ENCODE measurements at regions not wholly inside any gene's neighbourhood (a gene's known extent, or its start where the extent isn't known, plus 50 kb on each side); places are given as distances from the start of the nearest gene placed in this dataset.
A peak's percentile ranks its signal among the peaks of the same experiment; 100 is the strongest.

DNA sequence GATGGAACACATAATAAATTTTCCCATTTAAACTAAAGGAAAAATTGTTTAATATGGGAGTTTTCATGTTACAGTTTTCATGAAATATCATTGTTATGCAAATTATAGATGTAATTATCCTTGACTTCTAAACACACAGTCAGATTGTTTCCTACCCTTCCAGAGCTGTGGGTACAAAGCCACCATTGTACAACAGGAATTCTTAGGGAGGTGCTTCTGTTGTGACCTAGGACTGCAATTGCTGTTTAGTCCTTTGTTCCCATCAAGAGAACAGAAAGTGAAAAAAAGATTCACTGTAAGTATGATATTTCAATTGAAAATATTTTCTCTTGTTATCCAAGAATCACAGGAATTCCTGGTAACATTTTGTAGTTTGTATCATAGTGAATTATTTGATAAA lies 455.3 kb upstream of the NAALADL2 start:
- no peak for DNase-seq (ENCODE audit: low read depth in 2 of 2)

DNA sequence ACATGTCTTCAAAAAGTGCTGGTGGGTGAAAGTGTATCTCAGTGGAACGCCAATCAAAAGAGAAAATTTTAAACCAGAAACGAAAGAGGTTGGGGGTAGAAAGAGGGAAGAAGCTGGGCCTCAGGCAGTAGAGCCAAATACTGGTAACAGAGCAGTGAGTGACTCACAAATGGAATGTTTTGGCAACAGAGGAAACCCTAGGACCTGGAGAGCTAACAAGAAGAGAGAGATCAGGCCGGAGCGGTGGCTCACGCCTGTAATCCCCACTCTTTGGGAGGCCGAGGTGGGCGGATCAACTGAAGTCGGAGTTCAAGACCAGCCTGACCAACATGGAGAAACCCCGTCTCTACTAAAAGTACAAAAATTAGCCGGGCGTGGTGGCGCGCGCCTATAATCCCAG lies 450.8 kb upstream of the NAALADL2 start:
- no peak for DNase-seq (ENCODE audit: low read depth in 2 of 2)

DNA sequence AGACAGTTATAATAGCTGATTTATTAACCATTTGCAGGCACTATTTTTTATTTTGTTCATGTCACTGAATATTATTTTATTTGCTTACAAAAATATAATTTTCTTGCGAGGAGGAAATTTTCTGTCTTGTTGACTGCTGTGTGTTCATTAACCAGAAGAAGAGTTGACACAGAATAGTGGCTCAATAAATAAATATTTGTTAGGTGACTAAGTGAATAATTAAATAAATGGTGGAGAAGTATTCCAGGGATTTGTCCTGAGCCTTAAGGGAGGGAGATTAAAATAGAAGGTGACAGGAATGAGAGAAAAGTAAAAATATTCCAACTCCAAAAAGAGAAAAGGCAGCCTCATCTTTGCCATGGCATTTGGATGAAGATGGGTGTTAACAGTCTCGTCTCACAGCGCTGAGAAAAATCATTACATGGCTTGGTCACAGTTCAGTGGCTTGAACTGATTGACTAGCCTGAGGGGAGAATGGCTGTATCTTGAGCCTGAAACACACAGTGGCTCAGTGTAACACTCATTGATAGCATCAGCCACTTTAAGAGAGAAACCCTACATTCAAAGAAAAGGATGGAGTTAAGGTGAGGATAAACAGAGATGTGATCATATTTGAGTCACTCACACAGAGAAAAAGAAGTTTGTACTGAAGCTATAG lies 449.9 kb upstream of the NAALADL2 start:
- no peak for DNase-seq (ENCODE audit: low read depth in 2 of 2)

DNA sequence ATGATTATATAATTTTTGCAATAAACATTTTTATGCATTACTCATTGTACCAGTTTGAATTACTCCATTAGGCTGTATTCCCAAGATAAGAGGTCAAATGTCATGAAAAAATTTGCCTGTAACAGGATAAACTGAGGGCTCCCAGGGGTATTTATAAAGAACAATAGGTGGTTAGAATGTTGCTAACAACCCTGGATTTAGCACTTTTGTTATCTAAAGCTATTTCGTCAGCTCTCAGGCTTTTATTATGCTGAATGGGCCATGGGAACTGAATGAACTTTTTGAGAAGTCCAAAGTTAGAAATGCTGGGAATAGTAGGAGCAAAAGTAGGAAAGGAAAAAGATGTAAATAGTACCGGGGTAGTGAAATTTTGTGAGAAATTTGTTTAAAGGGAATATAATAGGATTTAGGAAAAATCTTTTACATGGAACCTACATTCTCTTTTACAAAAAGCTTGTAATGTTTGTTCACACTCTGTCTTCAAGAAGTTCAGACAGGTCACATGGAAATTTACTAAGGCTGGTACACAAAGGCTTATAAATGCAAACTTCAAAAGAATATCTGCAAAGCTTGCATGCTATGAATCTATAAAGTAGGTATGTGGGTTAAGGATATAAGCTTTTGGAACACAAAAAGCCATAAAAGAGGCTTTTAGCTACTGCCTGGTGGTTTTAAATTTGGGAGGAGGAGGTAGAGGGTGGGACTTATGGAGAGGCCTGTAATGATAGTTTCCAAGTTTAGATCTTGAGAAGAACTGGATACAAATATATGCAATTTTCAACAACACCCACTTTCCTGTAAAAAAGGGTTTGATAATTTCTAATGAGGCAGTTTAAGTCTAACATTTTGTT lies 445.8 kb upstream of the NAALADL2 start:
- DNase-seq (ENCODE audit: low read depth in 2 of 2), result no peak

DNA sequence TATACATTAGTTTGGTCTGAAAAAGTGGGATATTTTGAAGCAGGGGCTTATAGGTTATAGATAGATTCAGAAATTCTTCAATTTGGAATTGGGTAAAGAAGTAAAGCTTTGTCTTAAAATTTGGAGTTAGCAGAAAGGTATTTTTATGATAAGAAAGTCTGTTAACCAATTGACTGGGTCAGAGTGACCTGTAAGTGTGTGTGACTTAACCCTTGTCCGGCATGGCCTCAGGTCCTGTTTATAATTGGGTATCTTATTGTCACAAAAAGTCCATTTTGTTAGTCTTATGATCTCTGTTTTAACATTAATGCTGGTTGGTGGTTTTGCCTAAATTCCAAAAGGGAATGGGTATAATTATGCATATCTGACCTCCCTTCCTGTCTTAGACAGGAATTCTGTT lies 444.2 kb upstream of the NAALADL2 start:
- no peak for DNase-seq (ENCODE audit: low read depth in 2 of 2)

DNA sequence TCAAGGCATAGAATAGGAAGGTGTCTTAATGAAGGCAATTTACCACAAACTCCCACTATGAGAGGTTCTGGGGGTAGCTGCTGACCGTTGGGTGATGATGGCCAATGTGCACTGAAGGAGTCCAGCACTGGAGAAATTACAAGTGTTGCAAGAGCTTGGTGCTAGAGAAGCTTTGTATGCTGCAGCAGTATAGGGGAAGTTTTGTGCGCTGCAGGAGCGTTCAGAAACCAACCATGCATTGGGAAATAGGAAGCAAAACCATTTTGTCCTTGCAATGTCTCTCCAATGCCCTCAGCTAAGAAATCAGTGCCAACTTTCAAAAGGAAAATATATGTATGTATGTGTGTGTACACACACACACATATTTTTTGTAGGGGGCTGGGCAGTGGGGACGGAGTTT lies 441.6 kb upstream of the NAALADL2 start:
- DNase-seq (ENCODE audit: low read depth in 2 of 2), result no peak

DNA sequence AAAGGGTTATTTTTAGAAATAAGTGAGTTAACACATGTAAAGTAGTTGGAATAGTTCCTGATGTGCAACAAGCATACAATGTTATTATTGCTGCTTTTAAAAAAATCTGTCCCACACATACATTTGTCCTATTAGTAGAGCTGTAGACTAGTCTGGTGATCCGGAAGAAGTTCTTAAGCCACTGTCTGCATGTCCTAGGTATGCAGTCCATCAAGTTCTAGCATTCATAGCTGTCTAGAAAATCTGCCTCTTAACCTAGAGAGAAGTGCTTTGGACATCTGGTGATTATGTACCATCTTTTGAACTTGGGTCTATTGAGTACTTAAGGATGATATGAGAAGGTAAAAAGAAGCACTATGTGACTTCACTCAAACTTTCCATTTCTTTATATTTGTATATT lies 439.9 kb upstream of the NAALADL2 start:
- no peak for DNase-seq (ENCODE audit: low read depth in 2 of 2)

DNA sequence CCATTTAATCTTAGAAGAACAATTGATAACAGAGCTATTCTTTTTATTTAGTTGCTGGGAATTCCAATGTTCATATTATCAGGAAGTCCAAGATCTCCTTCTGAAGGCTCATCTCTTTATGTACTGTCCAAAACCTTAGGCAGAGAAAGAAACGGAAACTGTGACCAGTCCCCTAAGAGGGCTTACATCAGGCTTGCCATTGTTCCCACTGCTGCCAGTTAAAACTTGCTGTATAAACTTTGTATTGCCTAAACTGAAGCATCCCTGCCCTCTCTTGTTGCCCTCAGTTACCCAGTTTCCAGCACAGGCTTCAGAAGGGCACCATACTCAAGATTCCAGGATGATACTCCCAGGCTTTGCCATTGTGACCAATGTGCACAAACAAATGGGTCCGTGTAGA lies 435.2 kb upstream of the NAALADL2 start:
- no peak for DNase-seq (ENCODE audit: low read depth in 2 of 2)

DNA sequence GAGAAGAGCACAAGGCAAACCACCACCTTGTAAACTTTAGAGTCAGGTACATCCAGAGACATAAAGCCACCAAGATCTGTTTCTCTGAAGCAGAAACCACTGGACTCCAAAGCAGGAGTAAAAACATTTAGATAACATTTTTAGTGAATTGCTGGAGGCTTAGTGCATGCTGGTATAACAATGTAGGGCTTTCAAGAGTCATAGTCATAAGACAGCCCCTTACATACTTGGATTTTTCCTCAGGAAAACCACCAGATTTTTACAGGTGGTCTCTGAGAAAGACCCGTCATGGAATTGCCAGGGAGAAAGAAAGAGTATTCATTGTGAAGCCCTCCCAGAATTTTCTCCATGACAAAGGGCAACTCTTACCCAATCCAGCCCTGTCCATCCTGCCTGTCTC lies 434.5 kb upstream of the NAALADL2 start:
- no peak for DNase-seq (ENCODE audit: low read depth in 2 of 2)

DNA sequence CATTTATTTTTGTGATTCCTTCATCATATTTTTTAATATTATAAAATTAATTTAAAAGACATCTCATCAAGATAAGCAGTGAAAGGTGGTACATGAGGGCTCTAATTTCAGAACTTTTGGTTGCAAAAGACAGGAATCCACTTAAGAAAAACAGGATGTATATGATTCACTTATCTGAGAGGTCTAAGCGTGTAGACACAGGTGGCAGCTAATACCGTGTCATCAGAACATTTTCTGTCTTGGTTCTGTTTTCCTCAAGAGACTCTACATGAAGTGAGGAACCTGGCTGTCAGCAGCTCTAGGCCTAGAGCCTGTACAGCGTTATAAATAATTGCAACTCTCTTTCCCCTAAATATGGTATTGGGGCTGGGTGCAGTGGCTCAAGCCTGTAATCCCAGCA lies 433.7 kb upstream of the NAALADL2 start:
- DNase-seq (ENCODE audit: low read depth in 2 of 2), result no peak

DNA sequence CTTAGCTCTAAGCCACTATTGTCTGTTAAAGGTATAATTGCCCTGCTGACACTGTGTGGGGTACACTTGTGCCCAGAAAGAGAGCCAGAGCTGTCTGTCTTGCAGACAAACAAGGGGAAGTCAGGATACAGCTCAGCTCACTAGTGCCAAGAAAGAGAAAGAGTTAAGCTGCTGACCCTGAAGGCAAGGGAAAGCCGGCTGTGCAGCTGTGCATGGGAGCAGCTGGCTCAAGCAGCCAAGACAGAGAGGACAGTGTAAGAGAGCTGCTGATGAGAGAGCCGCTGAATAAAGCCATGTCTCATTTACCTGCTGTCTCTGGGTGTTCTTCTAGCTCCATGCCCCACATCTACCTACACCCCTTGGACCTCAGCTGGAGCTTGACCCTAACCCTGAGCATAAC lies 428.1 kb upstream of the NAALADL2 start:
- no peak for DNase-seq (ENCODE audit: low read depth in 2 of 2)

DNA sequence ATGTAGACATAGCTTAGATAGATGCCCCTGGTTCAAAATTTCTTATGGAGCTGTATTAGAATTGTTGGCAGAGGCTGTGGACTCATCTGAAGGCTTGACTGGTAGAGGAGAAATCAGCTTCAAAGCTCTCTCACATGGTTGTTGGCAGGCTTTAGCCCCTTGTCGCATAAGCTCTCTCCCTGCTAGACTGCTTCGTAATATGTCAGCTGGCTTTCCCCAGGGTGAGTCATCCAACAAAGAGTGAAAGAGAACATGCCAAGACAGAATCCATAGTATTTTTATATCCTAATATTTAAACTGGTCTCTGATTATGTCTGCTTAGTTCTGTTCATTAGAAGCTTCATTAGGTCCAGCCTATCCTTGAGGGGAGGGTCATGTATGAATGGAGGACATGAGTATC lies 427.4 kb upstream of the NAALADL2 start:
- no peak for DNase-seq (ENCODE audit: low read depth in 2 of 2)

DNA sequence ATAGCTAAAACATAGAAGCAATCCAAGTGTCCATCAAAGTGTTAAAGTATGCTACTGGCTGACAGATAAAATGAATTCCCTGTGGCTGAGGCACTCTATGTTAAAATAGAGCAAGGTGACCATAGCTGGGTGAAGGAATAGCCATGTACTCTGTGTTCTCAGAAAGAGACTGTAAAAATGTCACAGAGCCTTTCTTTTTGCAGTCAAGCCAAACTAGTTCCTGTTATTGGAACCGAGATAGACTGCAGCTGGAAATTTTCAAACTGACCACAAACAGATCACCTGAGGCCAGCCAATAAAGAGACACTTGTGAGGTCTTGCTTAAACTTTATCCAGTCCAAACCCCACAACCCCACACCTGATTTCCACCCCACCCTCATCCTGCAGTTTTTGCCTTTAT lies 422.8 kb upstream of the NAALADL2 start:
- no peak for DNase-seq (ENCODE audit: low read depth in 2 of 2)

DNA sequence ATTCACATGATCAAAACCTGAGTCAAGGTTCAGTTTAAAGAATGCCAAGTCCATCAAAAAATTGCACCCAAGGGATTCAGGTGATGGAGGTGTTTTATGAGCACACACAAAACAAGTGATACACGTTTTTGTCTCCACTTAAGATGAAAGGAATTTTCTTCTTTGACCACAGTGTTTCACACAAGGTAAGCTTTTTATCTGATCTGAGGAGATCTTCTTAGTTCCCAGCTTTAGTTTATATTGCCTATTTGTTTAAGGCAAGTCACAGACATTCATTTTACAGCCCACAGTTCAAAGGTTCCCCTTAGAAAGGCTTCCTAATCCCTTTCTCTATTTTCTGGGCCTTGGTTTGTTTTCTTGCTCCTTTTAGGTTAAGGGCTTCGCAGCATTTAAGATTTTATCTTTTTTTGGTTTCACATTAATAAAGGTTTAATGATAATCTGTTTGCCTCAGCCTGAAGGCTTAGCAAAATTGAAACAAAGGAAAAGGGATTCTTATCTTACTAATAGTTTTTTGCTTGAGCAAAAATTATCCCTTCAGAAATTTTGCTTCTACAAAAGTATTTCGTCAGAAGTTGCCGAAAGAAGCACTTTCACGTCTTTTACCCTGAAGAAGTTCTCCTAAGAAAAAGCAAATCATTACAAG lies 420.5 kb upstream of the NAALADL2 start:
- no peak for DNase-seq (ENCODE audit: low read depth in 2 of 2)

DNA sequence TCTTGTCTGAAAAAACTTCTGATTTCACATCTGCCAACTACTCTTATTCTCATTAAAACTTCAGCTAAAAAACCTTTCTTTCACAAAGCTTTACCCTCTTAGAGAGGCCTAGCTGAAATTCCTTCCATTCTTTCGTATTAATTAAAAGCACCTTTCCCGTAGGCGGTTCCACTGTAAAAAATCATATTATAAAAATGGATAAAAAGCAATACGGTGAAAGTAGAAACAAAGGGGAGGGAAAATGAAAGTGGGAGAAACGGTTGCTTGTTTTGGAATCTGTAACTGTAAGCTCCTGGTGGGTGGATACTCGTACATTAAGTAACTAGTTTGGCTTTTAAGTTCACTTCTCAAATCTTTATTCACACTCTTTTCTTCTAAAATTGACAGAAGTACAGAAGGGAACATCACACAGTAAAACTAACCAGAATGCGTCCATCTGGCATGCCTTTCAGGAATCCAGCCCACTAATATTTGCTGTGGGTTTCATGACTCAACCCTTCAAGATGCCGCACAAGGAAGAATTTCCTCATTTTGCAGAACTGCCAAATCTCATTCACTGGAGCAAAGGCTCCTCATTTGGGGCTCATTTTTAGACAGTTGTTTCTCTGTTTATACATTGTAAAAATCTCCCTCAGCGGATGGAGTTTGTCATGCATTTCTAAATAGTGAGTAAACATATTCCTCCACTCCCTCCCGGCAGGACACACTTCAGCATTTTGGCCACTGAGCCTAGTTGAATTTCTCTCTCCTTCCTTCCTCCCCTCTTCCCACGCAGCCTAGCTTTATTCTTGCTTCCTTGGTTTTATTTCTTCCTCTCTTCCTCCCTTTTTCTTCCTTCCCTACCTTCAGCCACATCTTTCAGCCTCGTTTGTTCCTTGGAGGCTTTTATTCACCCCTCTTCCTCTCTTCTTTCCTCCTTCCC lies 419.5 kb upstream of the NAALADL2 start:
- DNase-seq (ENCODE audit: low read depth in 2 of 2), result no peak

DNA sequence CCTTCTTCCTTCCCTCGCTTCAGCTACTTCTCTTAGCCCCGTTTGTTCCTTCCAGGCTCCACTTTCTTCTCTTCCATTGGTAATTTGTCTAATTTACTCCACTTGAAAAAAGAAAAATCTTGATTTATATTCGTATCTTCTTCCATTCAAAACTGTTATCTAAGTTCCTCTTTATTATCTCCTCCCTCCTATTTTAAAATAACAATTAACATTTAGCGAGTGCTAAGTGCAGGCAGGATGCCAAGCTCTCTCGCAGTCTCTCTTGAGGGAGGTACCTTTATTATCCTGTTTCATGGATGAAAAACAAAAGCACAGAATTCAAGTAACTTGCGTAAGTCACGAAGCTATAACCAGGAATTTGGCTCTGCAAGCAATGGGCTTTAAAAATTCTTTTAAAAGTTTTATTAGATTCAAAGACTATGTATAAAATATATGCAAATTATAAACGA lies 418.9 kb upstream of the NAALADL2 start:
- DNase-seq (ENCODE audit: low read depth in 2 of 2), result no peak

DNA sequence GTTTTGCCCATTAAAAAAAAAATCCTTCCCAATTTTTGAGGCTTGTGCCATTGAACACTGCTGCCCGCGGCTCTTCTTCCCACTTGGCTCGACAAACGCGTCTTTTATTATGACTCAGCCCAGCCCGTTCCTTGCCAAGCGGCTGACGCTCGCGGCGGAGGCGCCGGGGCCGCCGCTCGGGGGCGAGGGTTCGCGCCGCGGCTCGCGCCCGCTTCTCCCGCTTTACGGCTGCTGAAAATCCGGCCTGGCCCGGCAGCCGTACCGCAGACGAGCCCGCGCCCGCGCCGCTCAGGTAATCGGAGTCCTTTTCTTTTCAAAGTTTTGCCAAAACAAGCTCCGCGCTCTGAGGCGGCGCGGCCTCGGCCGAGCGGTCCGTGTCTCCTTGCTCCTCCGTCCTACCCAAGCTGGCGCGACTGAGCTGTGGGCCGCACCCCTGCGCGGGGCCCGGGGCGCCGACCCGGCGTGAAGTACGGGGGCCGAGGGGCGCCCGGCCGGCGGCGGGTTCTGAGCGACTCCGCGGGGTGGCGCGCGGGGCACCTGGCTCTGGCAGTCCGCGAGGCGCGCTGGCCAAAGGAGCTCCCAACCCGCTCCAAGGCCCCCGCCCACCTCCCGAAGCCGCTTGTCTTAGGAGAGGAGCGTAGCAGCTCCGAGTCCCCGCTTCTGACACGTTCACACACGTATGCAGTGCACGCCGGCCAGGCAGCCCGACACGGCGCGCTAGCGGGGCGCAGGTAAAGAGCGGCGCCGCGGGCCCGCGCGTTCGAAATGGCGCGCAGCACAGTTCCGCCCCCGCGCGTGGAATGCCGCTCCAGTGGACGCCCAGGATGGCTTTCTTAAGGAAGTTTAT lies 418.2 kb upstream of the NAALADL2 start:
- peak in 1 of 2 donors; percentile 21 for DNase-seq (ENCODE audit: low read depth in 2 of 2)

DNA sequence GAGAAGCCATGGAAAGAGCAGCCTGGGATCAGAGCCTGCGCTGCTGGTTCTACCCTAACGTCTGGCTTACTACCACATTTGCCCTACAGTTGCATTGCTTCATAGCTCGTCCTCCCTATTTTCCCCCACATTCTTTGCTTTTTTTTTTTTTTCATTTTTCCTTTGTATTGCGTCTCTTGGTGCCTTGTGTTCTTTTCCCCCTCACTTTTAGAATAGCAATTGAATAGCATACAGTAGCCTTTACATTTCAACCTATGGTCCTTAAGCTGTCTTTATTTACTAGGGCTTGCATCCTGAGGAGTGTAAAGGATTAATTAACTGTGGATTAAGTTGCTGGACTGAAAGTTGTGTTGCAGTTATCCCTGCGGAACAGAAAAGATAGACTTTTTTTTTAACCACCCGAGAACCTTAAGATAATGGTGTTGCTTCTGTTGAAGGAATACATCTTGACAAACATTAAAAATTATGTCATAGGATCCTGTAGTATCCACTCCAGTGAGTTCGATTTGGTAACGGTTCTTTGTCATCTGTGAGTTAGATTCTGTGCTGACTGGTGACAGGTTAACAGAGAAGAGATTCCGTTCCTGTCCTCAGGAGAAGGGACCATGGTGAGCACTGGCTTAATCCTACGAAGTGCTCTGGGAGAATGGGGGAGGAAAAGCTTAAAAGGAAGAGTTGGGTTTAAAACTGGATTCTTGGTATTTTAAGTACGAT lies 417.4 kb upstream of the NAALADL2 start:
- DNase-seq (ENCODE audit: low read depth in 2 of 2), result no peak

DNA sequence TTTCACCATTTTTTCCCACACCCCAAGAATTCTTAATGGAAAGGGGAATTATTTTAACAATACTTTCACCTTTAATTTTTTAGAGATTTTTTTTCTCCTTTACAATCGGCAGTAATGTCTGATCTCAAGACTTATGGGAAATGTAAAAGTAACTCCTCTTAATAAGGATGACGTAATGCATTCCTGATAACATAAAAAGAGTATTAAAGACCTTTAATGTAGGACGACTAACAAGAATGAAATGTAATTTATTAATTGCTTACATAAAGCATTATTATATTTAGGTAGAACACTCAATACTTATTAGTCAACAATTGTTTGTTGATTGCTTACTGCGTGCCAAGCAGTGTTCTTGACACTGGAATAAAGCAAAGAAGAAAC lies 416.8 kb upstream of the NAALADL2 start:
- no peak for DNase-seq (ENCODE audit: low read depth in 2 of 2)

DNA sequence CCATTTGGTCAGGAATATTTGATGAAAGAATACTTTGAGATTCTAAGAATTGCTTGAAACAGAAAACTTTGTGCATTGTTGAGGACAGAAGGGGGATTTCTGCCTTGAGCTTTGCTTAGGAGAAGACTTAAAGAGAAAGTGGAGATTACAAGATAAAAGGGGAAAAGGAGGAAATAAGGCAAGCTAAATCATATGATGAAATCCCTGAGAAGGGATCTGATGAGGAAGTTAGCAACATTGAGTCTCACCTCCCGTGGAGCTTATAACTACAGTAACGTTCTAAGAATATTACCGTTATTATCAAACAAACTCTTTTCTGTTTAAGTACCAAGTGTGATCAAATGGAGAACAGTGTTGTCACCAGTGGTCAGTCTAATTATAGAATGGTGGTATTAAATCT lies 414.7 kb upstream of the NAALADL2 start:
- DNase-seq (ENCODE audit: low read depth in 2 of 2), result no peak

All from stimulated activated CD4-positive, alpha-beta T cell treated with anti-CD3 and anti-CD28 coated beads, Interleukin-1b, Interleukin-23, amount 100 ng/mL, for 1 hour (primary cell).